Gastrocnemius medialis (tissue), 4 donors: ENCODE measurements at regions not wholly inside any gene's neighbourhood (a gene's known extent, or its start where the extent isn't known, plus 50 kb on each side); places are given as distances from the start of the nearest gene placed in this dataset.

Source experiments
- POLR2A ChIP-seq, 2 donors: fragments of 450-650 bp; IDR thresholded peaks; one replicate each; pipeline ENCODE4 v1.6.1; 2017; ENCODE audit warnings: antibody characterized with exemption in 2 of 2, mild to moderate bottlenecking in 2 of 2, moderate library complexity in 2 of 2
- TF ChIP-seq, protein P1 (sequence below), 5 experiments: fragments of 450-650 bp in 3 of 5; fragments of 200-600 bp in 2 of 5; sonication (generic) in 2 of 5; IDR thresholded peaks in 4 of 5; conservative IDR thresholded peaks in 1 of 5; 1 replicate in 4 of 5; 2 replicates in 1 of 5; pipeline ENCODE4 v1.5.1; 2016 to 2019; ENCODE audit warnings: antibody characterized with exemption in 5 of 5, mild to moderate bottlenecking in 3 of 5, moderate library complexity in 3 of 5

DNA sequence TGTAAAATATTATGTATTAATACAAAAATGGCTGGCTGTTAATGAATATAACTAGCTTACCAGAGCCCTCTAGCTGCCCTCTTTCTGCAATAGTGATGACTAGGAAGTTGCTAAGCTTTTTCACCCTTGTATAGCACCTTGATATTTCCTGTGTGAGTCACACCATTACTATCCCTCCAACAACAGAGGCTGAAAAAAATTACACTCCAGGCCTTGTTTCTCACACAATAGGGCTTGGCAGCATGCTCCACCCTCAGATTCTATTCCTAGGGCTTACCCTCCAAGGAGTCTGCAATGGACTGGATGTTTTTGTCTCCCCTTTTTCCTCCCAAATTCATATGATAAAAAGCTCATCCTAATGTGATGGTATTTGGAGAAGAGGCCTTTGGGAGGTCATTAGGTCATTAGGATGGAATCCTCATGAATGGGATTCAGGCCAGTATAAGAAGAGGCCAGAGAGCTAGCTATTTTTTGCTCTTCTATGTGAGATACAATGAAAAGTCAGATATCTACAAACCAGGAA, 184.6 kb upstream of the MAP1B start:
- TF ChIP-seq, protein P1, sequence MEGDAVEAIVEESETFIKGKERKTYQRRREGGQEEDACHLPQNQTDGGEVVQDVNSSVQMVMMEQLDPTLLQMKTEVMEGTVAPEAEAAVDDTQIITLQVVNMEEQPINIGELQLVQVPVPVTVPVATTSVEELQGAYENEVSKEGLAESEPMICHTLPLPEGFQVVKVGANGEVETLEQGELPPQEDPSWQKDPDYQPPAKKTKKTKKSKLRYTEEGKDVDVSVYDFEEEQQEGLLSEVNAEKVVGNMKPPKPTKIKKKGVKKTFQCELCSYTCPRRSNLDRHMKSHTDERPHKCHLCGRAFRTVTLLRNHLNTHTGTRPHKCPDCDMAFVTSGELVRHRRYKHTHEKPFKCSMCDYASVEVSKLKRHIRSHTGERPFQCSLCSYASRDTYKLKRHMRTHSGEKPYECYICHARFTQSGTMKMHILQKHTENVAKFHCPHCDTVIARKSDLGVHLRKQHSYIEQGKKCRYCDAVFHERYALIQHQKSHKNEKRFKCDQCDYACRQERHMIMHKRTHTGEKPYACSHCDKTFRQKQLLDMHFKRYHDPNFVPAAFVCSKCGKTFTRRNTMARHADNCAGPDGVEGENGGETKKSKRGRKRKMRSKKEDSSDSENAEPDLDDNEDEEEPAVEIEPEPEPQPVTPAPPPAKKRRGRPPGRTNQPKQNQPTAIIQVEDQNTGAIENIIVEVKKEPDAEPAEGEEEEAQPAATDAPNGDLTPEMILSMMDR (IDR thresholded peaks at IDR 0.05 in 4 of 5, conservative IDR thresholded peaks at IDR 0.05 in 1 of 5) = no peak
- TF ChIP-seq POLR2A (IDR thresholded peaks at IDR 0.05) = no peak
